ENCODE measurements at regions not wholly inside any gene's neighbourhood (a gene's known extent, or its start where the extent isn't known, plus 50 kb on each side); places are given as distances from the start of the nearest gene placed in this dataset.
A peak's percentile ranks its signal among the peaks of the same experiment; 100 is the strongest.

- no peak for DNase-seq (ENCODE audit: low spot score)
Observed at GRCh38 chr1:42034426-42034825, 115.7 kb upstream of the HIVEP3 start.

GRCh38 chr1:42033629-42034028, 114.9 kb upstream of the HIVEP3 start:
- DNase-seq (ENCODE audit: low spot score), result no peak

GRCh38 chr1:42017730-42018129, 99.0 kb upstream of the HIVEP3 start:
- DNase-seq (ENCODE audit: low spot score), result no peak

- no peak for DNase-seq (ENCODE audit: low spot score)
Observed at GRCh38 chr1:42017259-42017658, 98.5 kb upstream of the HIVEP3 start.

- DNase-seq (ENCODE audit: low spot score), result no peak
Observed at GRCh38 chr1:42014823-42015222, 96.1 kb upstream of the HIVEP3 start.

GRCh38 chr1:42013881-42014470, 95.3 kb upstream of the HIVEP3 start:
- DNase-seq (ENCODE audit: low spot score), result peak; percentile 52

- no peak for DNase-seq (ENCODE audit: low spot score)
Observed at GRCh38 chr1:42012852-42013251, 94.1 kb upstream of the HIVEP3 start.

- no peak for DNase-seq (ENCODE audit: low spot score)
Observed at GRCh38 chr1:42010381-42010780, 91.7 kb upstream of the HIVEP3 start.

GRCh38 chr1:42008264-42008663, 89.5 kb upstream of the HIVEP3 start:
- no peak for DNase-seq (ENCODE audit: low spot score)

- DNase-seq (ENCODE audit: low spot score), result no peak
Observed at GRCh38 chr1:42006836-42007235, 88.1 kb upstream of the HIVEP3 start.

- no peak for DNase-seq (ENCODE audit: low spot score)
Observed at GRCh38 chr1:42006093-42006492, 87.4 kb upstream of the HIVEP3 start.

GRCh38 chr1:42005530-42005929, 86.8 kb upstream of the HIVEP3 start:
- no peak for DNase-seq (ENCODE audit: low spot score)

GRCh38 chr1:42004860-42005259, 86.1 kb upstream of the HIVEP3 start:
- no peak for DNase-seq (ENCODE audit: low spot score)

- DNase-seq (ENCODE audit: low spot score), result no peak
Observed at GRCh38 chr1:42004322-42004721, 85.6 kb upstream of the HIVEP3 start.

GRCh38 chr1:42003433-42003832, 84.7 kb upstream of the HIVEP3 start:
- DNase-seq (ENCODE audit: low spot score), result no peak

GRCh38 chr1:42002220-42002619, 83.5 kb upstream of the HIVEP3 start:
- no peak for DNase-seq (ENCODE audit: low spot score)

- DNase-seq (ENCODE audit: low spot score), result no peak
Observed at GRCh38 chr1:42000766-42001165, 82.0 kb upstream of the HIVEP3 start.

GRCh38 chr1:41999884-42000283, 81.2 kb upstream of the HIVEP3 start:
- DNase-seq (ENCODE audit: low spot score), result no peak

GRCh38 chr1:41998250-41998649, 79.5 kb upstream of the HIVEP3 start:
- DNase-seq (ENCODE audit: low spot score), result no peak

- DNase-seq (ENCODE audit: low spot score), result no peak
Observed at GRCh38 chr1:41997153-41997552, 78.4 kb upstream of the HIVEP3 start.

- no peak for DNase-seq (ENCODE audit: low spot score)
Observed at GRCh38 chr1:41995441-41996130, 76.9 kb upstream of the HIVEP3 start.

- DNase-seq (ENCODE audit: low spot score), result no peak
Observed at GRCh38 chr1:41994195-41994894, 75.6 kb upstream of the HIVEP3 start.

- DNase-seq (ENCODE audit: low spot score), result no peak
Observed at GRCh38 chr1:41983451-41983850, 64.7 kb upstream of the HIVEP3 start.

- no peak for DNase-seq (ENCODE audit: low spot score)
Observed at GRCh38 chr1:41981796-41982195, 63.1 kb upstream of the HIVEP3 start.
